SK-N-DZ (cell line): ENCODE measurements at regions not wholly inside any gene's neighbourhood (a gene's known extent, or its start where the extent isn't known, plus 50 kb on each side); places are given as distances from the start of the nearest gene placed in this dataset.
"Not testable (repeated sequence)": the region's sequence is repeated elsewhere in the genome, so short reads cannot be mapped to it uniquely, and the experiment has no call there.

ENCODE experiments used
- DNase-seq: peaks from one replicate; pipeline ENCODE4 v3.0.0-alpha.2; 2015; ENCODE audit warnings: low spot score

- DNase-seq: peak; percentile 13
Measured at GRCh38 chr16:62272035-62272434, 235.8 kb upstream of the CDH8 start.

GRCh38 chr16:62261760-62262159 is 225.5 kb upstream of the CDH8 start:
- no peak for DNase-seq

GRCh38 chr16:62258931-62259435 is 222.7 kb upstream of the CDH8 start:
- DNase-seq: not testable (repeated sequence)

- peak; percentile 55 for DNase-seq
Measured at GRCh38 chr16:62256406-62256805, 220.2 kb upstream of the CDH8 start.

- DNase-seq: peak; percentile 95
Measured at GRCh38 chr16:62254847-62255246, 218.6 kb upstream of the CDH8 start.

GRCh38 chr16:62254372-62254771 is 218.1 kb upstream of the CDH8 start:
- DNase-seq: no peak

GRCh38 chr16:62253966-62254365 is 217.7 kb upstream of the CDH8 start:
- no peak for DNase-seq

- peak; percentile 12 for DNase-seq
Measured at GRCh38 chr16:62249069-62249468, 212.8 kb upstream of the CDH8 start.

- no peak for DNase-seq
Measured at GRCh38 chr16:62240722-62241121, 204.5 kb upstream of the CDH8 start.

GRCh38 chr16:62225675-62226074 is 189.4 kb upstream of the CDH8 start:
- DNase-seq: peak; percentile 34

- no peak for DNase-seq
Measured at GRCh38 chr16:62224646-62225209, 188.5 kb upstream of the CDH8 start.

GRCh38 chr16:62216837-62217236 is 180.6 kb upstream of the CDH8 start:
- no peak for DNase-seq

- no peak for DNase-seq
Measured at GRCh38 chr16:62213763-62214162, 177.5 kb upstream of the CDH8 start.

- no peak for DNase-seq
Measured at GRCh38 chr16:62208934-62209333, 172.7 kb upstream of the CDH8 start.

- no peak for DNase-seq
Measured at GRCh38 chr16:62205459-62205858, 169.2 kb upstream of the CDH8 start.

GRCh38 chr16:62201911-62202310 is 165.7 kb upstream of the CDH8 start:
- no peak for DNase-seq

- peak; percentile 12 for DNase-seq
Measured at GRCh38 chr16:62194828-62195227, 158.6 kb upstream of the CDH8 start.

- peak; percentile 56 for DNase-seq
Measured at GRCh38 chr16:62190426-62190825, 154.2 kb upstream of the CDH8 start.

GRCh38 chr16:62177351-62178203 is 141.3 kb upstream of the CDH8 start:
- no peak for DNase-seq

GRCh38 chr16:62170642-62171041 is 134.4 kb upstream of the CDH8 start:
- DNase-seq: no peak

GRCh38 chr16:62167551-62167950 is 131.3 kb upstream of the CDH8 start:
- no peak for DNase-seq

- DNase-seq: no peak
Measured at GRCh38 chr16:62157544-62157943, 121.3 kb upstream of the CDH8 start.

- no peak for DNase-seq
Measured at GRCh38 chr16:62156971-62157370, 120.7 kb upstream of the CDH8 start.
